HepG2 (cell line): ENCODE measurements at regions not wholly inside any gene's neighbourhood (a gene's known extent, or its start where the extent isn't known, plus 50 kb on each side); places are given as distances from the start of the nearest gene placed in this dataset.

Source experiments
- ERF ChIP-seq: IDR thresholded peaks from 2 replicates; pipeline ENCODE4 v1.6.1; 2018; ENCODE audit warnings: missing biosample characterization, missing genetic modification reagents
- REXO4 ChIP-seq: sonication (generic); formaldehyde crosslinking; IDR thresholded peaks from 2 replicates; pipeline ENCODE4 v1.8.0; 2022; ENCODE audit warnings: missing genetic modification reagents, mild to moderate bottlenecking, borderline replicate concordance
- RFX1 ChIP-seq: fragments of 450-650 bp; IDR thresholded peaks from 2 replicates; pipeline ENCODE4 v1.6.1; 2017
- SCMH1 ChIP-seq: sonication (generic); formaldehyde crosslinking; IDR thresholded peaks from 2 replicates; pipeline ENCODE4 v1.9.0; 2021; ENCODE audit warnings: missing genetic modification reagents, mild to moderate bottlenecking, borderline replicate concordance
- ZNF737 ChIP-seq: sonication (generic); formaldehyde crosslinking; IDR thresholded peaks from 2 replicates; pipeline ENCODE4 v1.5.0; 2020; ENCODE audit warnings: missing genetic modification reagents, mild to moderate bottlenecking, borderline replicate concordance
- ZSCAN29 ChIP-seq: sonication (generic); formaldehyde crosslinking; conservative IDR thresholded peaks from 2 replicates; pipeline ENCODE4 v1.4.0; 2020; ENCODE audit warnings: mild to moderate bottlenecking, missing genetic modification reagents
- TF ChIP-seq, protein P1 (sequence below): sonication (generic); formaldehyde crosslinking; IDR thresholded peaks from 2 replicates; pipeline ENCODE4 v1.4.0; 2020; ENCODE audit warnings: missing genetic modification reagents
- TF ChIP-seq, protein P2 (sequence below): sonication (generic); formaldehyde crosslinking; IDR thresholded peaks from 2 replicates; pipeline ENCODE4 v1.9.0; 2021; ENCODE audit warnings: missing genetic modification reagents, borderline replicate concordance
- TF ChIP-seq, protein P3 (sequence below): sonication (generic); formaldehyde crosslinking; IDR thresholded peaks from 2 replicates; pipeline ENCODE4 v1.8.1; 2023; ENCODE audit warnings: missing genetic modification reagents, mild to moderate bottlenecking, borderline replicate concordance
- TF ChIP-seq, protein P4 (sequence below): sonication (generic); formaldehyde crosslinking; IDR thresholded peaks from 2 replicates; pipeline ENCODE4 v1.4.0; 2020; ENCODE audit warnings: low read depth, missing genetic modification reagents

DNA sequence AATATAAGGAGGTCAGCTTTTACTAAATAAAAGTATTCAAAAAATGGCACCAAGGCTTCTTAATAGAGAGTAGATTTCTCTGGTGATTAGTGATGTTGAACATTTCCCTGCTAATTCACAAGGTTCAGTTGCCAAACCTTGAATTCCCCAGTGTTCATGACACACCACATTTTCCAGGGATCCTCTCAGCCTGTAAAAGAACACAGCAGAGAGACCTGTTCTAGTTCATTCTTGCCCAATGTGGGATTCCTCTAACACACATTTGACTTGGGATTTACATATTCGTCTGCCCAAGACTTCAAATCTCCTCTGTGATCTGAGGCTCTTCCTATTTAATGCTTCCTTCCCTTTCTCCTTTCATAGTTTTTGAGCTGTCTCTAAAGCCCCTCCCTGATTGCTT is 273.2 kb upstream of the CDH9 start (continued):
- TF ChIP-seq, protein P1, sequence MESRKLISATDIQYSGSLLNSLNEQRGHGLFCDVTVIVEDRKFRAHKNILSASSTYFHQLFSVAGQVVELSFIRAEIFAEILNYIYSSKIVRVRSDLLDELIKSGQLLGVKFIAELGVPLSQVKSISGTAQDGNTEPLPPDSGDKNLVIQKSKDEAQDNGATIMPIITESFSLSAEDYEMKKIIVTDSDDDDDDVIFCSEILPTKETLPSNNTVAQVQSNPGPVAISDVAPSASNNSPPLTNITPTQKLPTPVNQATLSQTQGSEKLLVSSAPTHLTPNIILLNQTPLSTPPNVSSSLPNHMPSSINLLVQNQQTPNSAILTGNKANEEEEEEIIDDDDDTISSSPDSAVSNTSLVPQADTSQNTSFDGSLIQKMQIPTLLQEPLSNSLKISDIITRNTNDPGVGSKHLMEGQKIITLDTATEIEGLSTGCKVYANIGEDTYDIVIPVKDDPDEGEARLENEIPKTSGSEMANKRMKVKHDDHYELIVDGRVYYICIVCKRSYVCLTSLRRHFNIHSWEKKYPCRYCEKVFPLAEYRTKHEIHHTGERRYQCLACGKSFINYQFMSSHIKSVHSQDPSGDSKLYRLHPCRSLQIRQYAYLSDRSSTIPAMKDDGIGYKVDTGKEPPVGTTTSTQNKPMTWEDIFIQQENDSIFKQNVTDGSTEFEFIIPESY (CRISPR knock-in tag): no peak
- TF ChIP-seq ZSCAN29 (CRISPR knock-in tag) (no peak), ZNF737 (CRISPR knock-in tag) (no peak), ERF (no peak), SCMH1 (CRISPR knock-in tag) (no peak), REXO4 (CRISPR knock-in tag) (no peak), RFX1 (no peak)
- TF ChIP-seq, protein P2, sequence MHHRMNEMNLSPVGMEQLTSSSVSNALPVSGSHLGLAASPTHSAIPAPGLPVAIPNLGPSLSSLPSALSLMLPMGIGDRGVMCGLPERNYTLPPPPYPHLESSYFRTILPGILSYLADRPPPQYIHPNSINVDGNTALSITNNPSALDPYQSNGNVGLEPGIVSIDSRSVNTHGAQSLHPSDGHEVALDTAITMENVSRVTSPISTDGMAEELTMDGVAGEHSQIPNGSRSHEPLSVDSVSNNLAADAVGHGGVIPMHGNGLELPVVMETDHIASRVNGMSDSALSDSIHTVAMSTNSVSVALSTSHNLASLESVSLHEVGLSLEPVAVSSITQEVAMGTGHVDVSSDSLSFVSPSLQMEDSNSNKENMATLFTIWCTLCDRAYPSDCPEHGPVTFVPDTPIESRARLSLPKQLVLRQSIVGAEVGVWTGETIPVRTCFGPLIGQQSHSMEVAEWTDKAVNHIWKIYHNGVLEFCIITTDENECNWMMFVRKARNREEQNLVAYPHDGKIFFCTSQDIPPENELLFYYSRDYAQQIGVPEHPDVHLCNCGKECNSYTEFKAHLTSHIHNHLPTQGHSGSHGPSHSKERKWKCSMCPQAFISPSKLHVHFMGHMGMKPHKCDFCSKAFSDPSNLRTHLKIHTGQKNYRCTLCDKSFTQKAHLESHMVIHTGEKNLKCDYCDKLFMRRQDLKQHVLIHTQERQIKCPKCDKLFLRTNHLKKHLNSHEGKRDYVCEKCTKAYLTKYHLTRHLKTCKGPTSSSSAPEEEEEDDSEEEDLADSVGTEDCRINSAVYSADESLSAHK (CRISPR knock-in tag): no peak
- TF ChIP-seq, protein P3, sequence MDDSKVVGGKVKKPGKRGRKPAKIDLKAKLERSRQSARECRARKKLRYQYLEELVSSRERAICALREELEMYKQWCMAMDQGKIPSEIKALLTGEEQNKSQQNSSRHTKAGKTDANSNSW: no peak
- TF ChIP-seq, protein P4, sequence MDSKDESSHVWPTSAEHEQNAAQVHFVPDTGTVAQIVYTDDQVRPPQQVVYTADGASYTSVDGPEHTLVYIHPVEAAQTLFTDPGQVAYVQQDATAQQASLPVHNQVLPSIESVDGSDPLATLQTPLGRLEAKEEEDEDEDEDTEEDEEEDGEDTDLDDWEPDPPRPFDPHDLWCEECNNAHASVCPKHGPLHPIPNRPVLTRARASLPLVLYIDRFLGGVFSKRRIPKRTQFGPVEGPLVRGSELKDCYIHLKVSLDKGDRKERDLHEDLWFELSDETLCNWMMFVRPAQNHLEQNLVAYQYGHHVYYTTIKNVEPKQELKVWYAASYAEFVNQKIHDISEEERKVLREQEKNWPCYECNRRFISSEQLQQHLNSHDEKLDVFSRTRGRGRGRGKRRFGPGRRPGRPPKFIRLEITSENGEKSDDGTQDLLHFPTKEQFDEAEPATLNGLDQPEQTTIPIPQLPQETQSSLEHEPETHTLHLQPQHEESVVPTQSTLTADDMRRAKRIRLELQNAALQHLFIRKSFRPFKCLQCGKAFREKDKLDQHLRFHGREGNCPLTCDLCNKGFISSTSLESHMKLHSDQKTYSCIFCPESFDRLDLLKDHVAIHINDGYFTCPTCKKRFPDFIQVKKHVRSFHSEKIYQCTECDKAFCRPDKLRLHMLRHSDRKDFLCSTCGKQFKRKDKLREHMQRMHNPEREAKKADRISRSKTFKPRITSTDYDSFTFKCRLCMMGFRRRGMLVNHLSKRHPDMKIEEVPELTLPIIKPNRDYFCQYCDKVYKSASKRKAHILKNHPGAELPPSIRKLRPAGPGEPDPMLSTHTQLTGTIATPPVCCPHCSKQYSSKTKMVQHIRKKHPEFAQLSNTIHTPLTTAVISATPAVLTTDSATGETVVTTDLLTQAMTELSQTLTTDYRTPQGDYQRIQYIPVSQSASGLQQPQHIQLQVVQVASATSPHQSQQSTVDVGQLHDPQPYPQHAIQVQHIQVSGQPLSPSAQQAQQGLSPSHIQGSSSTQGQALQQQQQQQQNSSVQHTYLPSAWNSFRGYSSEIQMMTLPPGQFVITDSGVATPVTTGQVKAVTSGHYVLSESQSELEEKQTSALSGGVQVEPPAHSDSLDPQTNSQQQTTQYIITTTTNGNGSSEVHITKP (CRISPR knock-in tag): no peak
